ENCODE measurements at regions not wholly inside any gene's neighbourhood (a gene's known extent, or its start where the extent isn't known, plus 50 kb on each side); places are given as distances from the start of the nearest gene placed in this dataset.

GRCh38 chr7:53325061-53325460 is 289.6 kb downstream of the POM121L12 start:
- TF ChIP-seq CTCF (tag by site-specific recombination; IDR thresholded peaks at IDR 0.05), result no peak
- no peak for TF ChIP-seq TRIM28 (IDR thresholded peaks at IDR 0.05; ENCODE audit: borderline replicate concordance, low read length)
- no peak for TF ChIP-seq MYNN (tag by site-specific recombination; IDR thresholded peaks at IDR 0.05; ENCODE audit: borderline replicate concordance)
- no peak for TF ChIP-seq ZNF449 (tag by site-specific recombination; IDR thresholded peaks at IDR 0.05)
- TF ChIP-seq ZNF433 (tag by site-specific recombination; IDR thresholded peaks at IDR 0.05; ENCODE audit: low read depth), result no peak
- no peak for TF ChIP-seq ZBTB20 (tag by site-specific recombination; IDR thresholded peaks at IDR 0.05)
- no peak for TF ChIP-seq ZNF777 (tag by site-specific recombination; IDR thresholded peaks at IDR 0.05; ENCODE audit: borderline replicate concordance)
- no peak for TF ChIP-seq YY1 (tag by site-specific recombination; IDR thresholded peaks at IDR 0.05)
- TF ChIP-seq PRDM4 (tag by site-specific recombination; IDR thresholded peaks at IDR 0.05), result no peak
- no peak for TF ChIP-seq ZNF555 (tag by site-specific recombination; conservative IDR thresholded peaks at IDR 0.05)
